CD14-positive monocyte (primary cell): ENCODE measurements at regions not wholly inside any gene's neighbourhood (a gene's known extent, or its start where the extent isn't known, plus 50 kb on each side); places are given as distances from the start of the nearest gene placed in this dataset.

Experiments
- DNase-seq, 3 donors: peaks; one replicate each; pipeline ENCODE4 v3.0.0-alpha.2; 2011 to 2022
- H2AFZ ChIP-seq: 2 replicates; pipeline ENCODE4 v1.6.0; 2012; ENCODE audit warnings: mild to moderate bottlenecking, low read depth, low read length, inconsistent platforms; ENCODE audit not compliant: insufficient read depth, poor library complexity, severe bottlenecking
- H3K27ac ChIP-seq, 2 donors: 1 replicate in 1 of 2; 2 replicates in 1 of 2; pipeline ENCODE4 v1.5.1; 2012 to 2013; ENCODE audit warnings: low read length in 2 of 2, control low read depth in 1 of 2, inconsistent platforms in 1 of 2, low read depth in 1 of 2, mild to moderate bottlenecking in 1 of 2
- H3K27me3 ChIP-seq, 2 donors: one replicate each; pipeline versions ENCODE4 v1.6.0 to v1.6.1; 2011 to 2013; ENCODE audit warnings: low read length in 2 of 2; ENCODE audit not compliant: control insufficient read depth in 2 of 2, insufficient read depth in 2 of 2
- H3K36me3 ChIP-seq, 2 donors: replicated peaks in 1 of 2; 1 replicate in 1 of 2; 2 replicates in 1 of 2; pipeline versions ENCODE4 v1.5.1 to v1.6.1; 2012 to 2013; ENCODE audit warnings: low read length in 2 of 2, control low read depth in 1 of 2, inconsistent platforms in 1 of 2, mild to moderate bottlenecking in 1 of 2; ENCODE audit not compliant: insufficient read depth in 2 of 2, control insufficient read depth in 1 of 2
- H3K4me1 ChIP-seq, 2 donors: 1 replicate in 1 of 2; 2 replicates in 1 of 2; pipeline versions ENCODE4 v1.5.1 to v1.6.1; 2012 to 2013; ENCODE audit warnings: low read length in 2 of 2, control low read depth in 1 of 2, inconsistent platforms in 1 of 2, mild to moderate bottlenecking in 1 of 2, moderate library complexity in 1 of 2; ENCODE audit not compliant: insufficient read depth in 2 of 2, control insufficient read depth in 1 of 2
- H3K4me2 ChIP-seq: replicated peaks from 2 replicates; pipeline ENCODE3; 2012; ENCODE audit warnings: low read length, moderate library complexity, mild to moderate bottlenecking; ENCODE audit not compliant: poor library complexity, severe bottlenecking; ENCODE audit errors: extremely low read depth
- H3K4me3 ChIP-seq, 3 experiments: fragments of 200-600 bp in 1 of 3; sonication (generic) in 1 of 3; replicated peaks in 1 of 3; 1 replicate in 2 of 3; 2 replicates in 1 of 3; pipeline ENCODE4 v1.5.1; 2011 to 2013; ENCODE audit warnings: low read length in 3 of 3, mild to moderate bottlenecking in 3 of 3, control low read depth in 2 of 3, low read depth in 2 of 3, inconsistent platforms in 1 of 3, moderate library complexity in 1 of 3
- H3K79me2 ChIP-seq: 2 replicates; pipeline ENCODE4 v1.6.0; 2012; ENCODE audit warnings: mild to moderate bottlenecking, control low read depth, inconsistent platforms, low read length, moderate library complexity; ENCODE audit not compliant: insufficient read depth
- H3K9ac ChIP-seq: 2 replicates; pipeline ENCODE4 v1.6.0; 2017; ENCODE audit warnings: low read length, mild to moderate bottlenecking; ENCODE audit not compliant: insufficient read depth, poor library complexity, severe bottlenecking
- H3K9me3 ChIP-seq, 2 donors: replicated peaks in 1 of 2; 1 replicate in 1 of 2; 2 replicates in 1 of 2; pipeline versions ENCODE4 v1.5.1 to v1.6.1; 2012 to 2013; ENCODE audit warnings: low read length in 2 of 2, control low read depth in 1 of 2; ENCODE audit not compliant: control insufficient read depth in 1 of 2, insufficient read depth in 1 of 2
- H4K20me1 ChIP-seq: 2 replicates; pipeline ENCODE4 v1.6.0; 2012; ENCODE audit warnings: mild to moderate bottlenecking, low read length, control low read depth, moderate library complexity; ENCODE audit not compliant: insufficient read depth
- H3K27ac Mint-ChIP-seq, 7 donors: one replicate each; pipeline ENCODE4 v1.8.0; 2020; ENCODE audit warnings: mild to moderate bottlenecking in 7 of 7, mixed read lengths in 7 of 7, moderate library complexity in 6 of 7, inconsistent platforms in 2 of 7
- H3K27me3 Mint-ChIP-seq, 3 donors: one replicate each; pipeline ENCODE4 v1.8.0; 2021 to 2022; ENCODE audit warnings: low read depth in 3 of 3, mild to moderate bottlenecking in 3 of 3, mixed read lengths in 3 of 3, moderate library complexity in 3 of 3, inconsistent platforms in 1 of 3
- H3K36me3 Mint-ChIP-seq, 2 donors: one replicate each; pipeline ENCODE4 v1.8.0; 2020; ENCODE audit warnings: mixed read lengths in 2 of 2, inconsistent platforms in 1 of 2, mild to moderate bottlenecking in 1 of 2
- H3K4me1 Mint-ChIP-seq: one replicate; pipeline ENCODE4 v1.8.0; 2020; ENCODE audit warnings: mild to moderate bottlenecking, mixed read lengths
- H3K4me3 Mint-ChIP-seq, 2 donors: one replicate each; pipeline ENCODE4 v1.8.0; 2020; ENCODE audit warnings: mild to moderate bottlenecking in 2 of 2, mixed read lengths in 2 of 2, moderate library complexity in 1 of 2
- H3K9me3 Mint-ChIP-seq, 7 donors: one replicate each; pipeline ENCODE4 v1.8.0; 2020 to 2022; ENCODE audit warnings: mixed read lengths in 7 of 7, mild to moderate bottlenecking in 6 of 7, moderate library complexity in 6 of 7, inconsistent platforms in 2 of 7
- CTCF ChIP-seq: fragments of 200-600 bp; IDR thresholded peaks from one replicate; pipeline ENCODE4 v1.8.0; 2022; ENCODE audit warnings: antibody characterized with exemption, mild to moderate bottlenecking
- WGBS: methylation state at CpG from one replicate; pipeline ENCODE4 v1.1.5; 2013; ENCODE audit warnings: missing lambda C conversion rate; ENCODE audit not compliant: insufficient coverage; 5-methylcytosine and 5-hydroxymethylcytosine counted together
- intact Hi-C, 2 donors: fragments of 100-400 bp; cut with micrococcal nuclease; formaldehyde crosslinking; loops; one replicate each; pipeline versions ENCODE4 v1.15.0 to v1.15.1; 2023

GRCh38 chr10:78933828-78934531 is 134.8 kb upstream of the ZMIZ1 start:
- no peaks in the 10 kb centered on the region for H3K9me3 ChIP-seq
- no peaks in the 10 kb centered on the region for H4K20me1 ChIP-seq
- H3K27me3 ChIP-seq: no peaks in the 10 kb centered on the region
- Mint-ChIP-seq H3K4me3 (no peak overlapping the region), H3K27ac (peak overlapping the region in 1 of 7 donors; percentile 6), H3K36me3 (no peaks in the 10 kb centered on the region), H3K27me3 (peaks cover 0 to 3% (median 3%) of the 10 kb centered on the region in 3 donors), H3K9me3 (no peaks in the 10 kb centered on the region), H3K4me1 (peaks cover 12% of the 10 kb centered on the region)
- WGBS: 94% methylated on average over 5 of the region's 14 CpGs
- no peak overlapping the region for H3K4me2 ChIP-seq
- no peak overlapping the region for H3K27ac ChIP-seq
- H3K4me3 ChIP-seq: no peak overlapping the region
- H3K79me2 ChIP-seq: no peaks in the 10 kb centered on the region
- no peak overlapping the region for H2AFZ ChIP-seq
- peaks cover 15 to 16% of the 10 kb centered on the region in 2 donors for H3K4me1 ChIP-seq
- H3K36me3 ChIP-seq: no peaks in the 10 kb centered on the region
- no peak for DNase-seq
- H3K9ac ChIP-seq: no peak overlapping the region
- intact Hi-C loops: no loop called here
- TF ChIP-seq CTCF: no peak

GRCh38 chr10:78934532-78934898 is 134.3 kb upstream of the ZMIZ1 start:
- Histone ChIP-seq H3K9ac (no peak overlapping the region), H3K4me2 (no peak overlapping the region), H3K27me3 (no peaks in the 10 kb centered on the region), H2AFZ (no peak overlapping the region), H3K4me1 (peaks cover 15 to 16% of the 10 kb centered on the region in 2 donors), H3K27ac (no peak overlapping the region), H3K4me3 (no peak overlapping the region), H4K20me1 (no peaks in the 10 kb centered on the region), H3K79me2 (no peaks in the 10 kb centered on the region), H3K36me3 (no peaks in the 10 kb centered on the region), H3K9me3 (no peaks in the 10 kb centered on the region)
- Mint-ChIP-seq H3K36me3 (no peaks in the 10 kb centered on the region), H3K9me3 (no peaks in the 10 kb centered on the region), H3K27me3 (peaks cover 0 to 3% (median 3%) of the 10 kb centered on the region in 3 donors), H3K4me3 (no peak overlapping the region), H3K4me1 (peaks cover 12% of the 10 kb centered on the region), H3K27ac (no peak overlapping the region)
- no peak for DNase-seq
- intact Hi-C loops: no loop called here
- 73% methylated on average over 1 of the region's 3 CpGs for WGBS
- TF ChIP-seq CTCF: no peak
